NCI-H226 (cell line): ENCODE measurements at regions not wholly inside any gene's neighbourhood (a gene's known extent, or its start where the extent isn't known, plus 50 kb on each side); places are given as distances from the start of the nearest gene placed in this dataset.
A peak's percentile ranks its signal among the peaks of the same experiment; 100 is the strongest.

Source experiments
- DNase-seq: peaks from one replicate; pipeline ENCODE4 v3.0.0-alpha.2; 2015

DNA sequence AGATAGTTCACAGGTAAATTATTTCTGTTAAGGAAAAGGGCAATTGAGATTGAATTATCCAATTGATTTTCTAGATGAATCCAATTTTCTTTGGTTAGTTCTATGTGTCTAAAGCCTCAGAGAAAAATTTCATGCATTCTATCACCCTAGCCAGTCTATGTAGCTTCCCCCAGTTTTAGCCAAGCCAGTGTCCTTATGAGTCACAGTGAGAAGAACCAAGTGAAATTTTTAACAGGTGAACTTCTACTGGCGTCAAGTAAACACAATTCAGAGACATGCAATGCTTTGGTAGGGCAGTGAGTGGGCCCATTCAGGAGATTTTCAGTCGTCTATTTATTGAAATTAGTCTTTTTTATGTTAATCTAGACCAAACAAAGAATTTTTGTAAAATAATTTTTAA is 1077.4 kb upstream of the ARRDC3 start:
- no peak for DNase-seq

DNA sequence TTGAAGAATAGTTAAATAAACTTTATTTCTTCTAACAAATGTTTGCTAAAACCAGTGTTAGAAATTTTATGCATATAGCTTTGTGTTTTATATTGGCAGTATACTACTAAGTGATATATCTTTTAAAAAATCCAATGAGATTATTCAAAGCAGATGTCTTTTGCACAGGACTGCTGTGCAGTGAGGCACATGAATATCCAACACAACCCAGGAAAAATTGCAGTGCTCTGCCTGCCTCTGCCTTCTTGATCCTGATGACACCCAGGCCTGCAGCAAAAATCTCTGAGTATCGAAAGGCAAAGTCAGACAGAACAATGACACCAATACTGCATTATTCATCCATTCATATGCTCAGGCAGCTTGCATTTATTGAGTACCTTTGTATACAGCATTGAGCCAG is 1076.5 kb upstream of the ARRDC3 start:
- no peak for DNase-seq

DNA sequence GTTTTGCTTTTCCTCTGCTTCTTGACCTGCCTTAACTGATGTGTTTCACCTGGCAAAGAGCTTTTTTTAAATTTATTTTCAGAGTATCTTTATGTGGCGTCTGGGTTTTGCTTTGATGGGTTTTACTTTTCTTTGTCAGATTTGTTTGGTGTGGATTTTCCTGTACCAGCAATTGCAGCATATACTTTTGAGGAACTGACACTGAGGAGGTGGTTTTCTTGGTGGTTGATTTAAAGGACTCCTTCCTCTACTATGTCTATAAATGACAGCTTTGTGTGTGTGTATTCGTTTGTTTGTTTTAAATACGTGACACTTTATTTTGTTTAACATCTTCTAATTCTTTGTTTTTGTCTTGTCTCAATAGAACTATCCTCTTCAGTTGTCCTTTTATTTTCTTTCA is 1071.9 kb upstream of the ARRDC3 start:
- no peak for DNase-seq

DNA sequence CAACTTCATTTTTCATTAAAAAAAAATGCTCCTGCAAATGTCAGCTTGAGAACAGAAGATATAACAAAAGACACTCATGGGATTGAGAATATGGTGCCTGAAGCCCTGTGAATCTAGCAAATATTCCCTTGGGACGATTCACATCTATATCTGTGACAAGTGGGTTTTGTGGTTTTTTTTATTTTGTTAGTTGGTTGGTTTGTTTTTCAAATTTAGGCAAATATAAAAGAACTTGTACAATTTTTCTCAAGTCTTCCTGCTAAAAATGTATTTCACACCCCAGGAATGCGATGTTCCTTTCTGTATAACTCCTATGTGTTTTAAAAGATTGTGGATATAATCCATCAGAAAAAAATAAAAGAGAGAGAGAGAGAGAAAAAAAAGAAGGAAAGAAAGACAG is 1061.8 kb upstream of the ARRDC3 start:
- no peak for DNase-seq

DNA sequence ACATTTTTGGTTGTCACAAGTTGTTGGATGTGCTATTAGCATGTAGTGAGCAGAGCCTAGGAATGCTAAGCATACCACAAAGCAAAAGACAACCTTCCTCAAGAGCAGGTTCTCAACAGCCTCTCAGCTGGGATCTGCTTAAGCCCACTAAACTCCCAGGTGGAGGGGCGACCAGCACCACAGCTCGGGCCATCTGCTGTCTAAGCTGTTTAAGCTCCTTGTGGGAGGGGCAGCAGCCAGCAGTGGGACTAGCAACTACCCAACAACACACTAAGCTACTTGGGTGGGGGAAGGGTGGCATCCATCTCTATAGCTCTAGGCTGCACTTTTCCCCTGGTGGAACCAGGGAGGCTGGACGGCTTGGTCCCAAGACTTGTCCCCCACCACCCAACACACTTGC is 1052.7 kb upstream of the ARRDC3 start:
- no peak for DNase-seq

DNA sequence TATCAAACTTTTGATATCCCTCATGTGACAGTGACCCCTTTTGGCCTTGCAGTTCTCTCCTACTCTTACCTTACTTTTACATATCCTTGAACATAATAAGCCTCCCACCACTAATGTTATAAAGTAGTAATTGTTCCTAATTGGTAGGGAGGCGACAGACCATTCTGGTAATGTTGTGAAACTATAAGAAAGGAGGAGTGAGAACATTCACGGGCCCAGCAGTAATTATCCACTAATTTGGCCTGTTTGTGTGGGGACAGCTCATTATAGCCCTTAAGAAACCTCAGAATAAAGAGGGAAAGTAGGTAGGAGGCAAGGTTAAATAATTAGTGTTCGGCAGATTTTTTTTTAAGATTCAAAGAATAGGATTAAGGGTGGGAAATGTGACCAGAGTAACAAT is 1046.5 kb upstream of the ARRDC3 start:
- no peak for DNase-seq

DNA sequence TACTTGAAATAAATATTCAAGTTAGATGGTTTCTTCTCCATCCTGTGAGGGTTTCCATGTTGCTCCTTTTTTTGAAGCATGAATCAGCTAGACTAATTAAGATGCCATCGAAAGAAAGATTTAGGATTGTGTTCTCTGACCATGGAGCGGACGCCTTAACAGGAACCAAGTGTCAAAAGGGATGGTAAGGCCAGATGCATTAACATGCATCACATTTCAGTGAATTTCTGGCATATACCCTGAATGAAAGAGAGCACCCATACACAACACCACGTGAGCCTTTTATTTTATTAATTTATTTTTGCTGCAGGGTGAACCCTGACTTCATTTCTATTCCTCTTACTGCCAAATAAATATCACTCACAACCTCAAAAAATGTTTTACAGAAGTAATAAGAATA is 1045.3 kb upstream of the ARRDC3 start:
- no peak for DNase-seq

DNA sequence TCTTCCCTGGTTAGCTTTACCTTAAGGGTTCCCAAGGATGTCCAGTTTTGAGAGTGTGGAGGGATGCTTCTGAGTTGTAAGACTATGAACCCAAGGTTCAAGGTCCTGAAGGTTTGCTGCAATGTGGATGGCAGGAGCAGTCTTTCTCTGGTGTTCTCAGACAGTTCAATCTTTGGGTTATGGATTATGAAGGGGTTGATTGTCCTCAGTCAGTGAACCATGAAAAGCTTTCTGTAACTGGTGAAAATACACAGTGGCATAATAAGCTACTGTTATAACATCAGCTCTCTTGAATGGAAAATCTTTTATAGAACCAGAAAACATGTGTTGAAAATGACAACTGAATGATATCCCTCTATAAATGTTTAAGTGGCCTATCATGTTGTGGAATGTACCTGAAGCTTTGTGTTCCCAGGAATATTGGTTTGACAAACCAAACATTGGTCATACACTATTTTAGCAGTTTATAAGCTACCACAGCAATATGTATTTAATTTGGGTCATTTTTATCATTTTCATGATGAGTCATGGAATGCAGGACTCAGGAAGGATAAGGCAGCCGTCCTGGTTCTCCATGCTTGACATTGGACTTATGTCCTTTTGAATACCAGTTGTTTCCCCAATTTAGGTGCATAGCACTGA is 1041.8 kb upstream of the ARRDC3 start:
- DNase-seq, result no peak

DNA sequence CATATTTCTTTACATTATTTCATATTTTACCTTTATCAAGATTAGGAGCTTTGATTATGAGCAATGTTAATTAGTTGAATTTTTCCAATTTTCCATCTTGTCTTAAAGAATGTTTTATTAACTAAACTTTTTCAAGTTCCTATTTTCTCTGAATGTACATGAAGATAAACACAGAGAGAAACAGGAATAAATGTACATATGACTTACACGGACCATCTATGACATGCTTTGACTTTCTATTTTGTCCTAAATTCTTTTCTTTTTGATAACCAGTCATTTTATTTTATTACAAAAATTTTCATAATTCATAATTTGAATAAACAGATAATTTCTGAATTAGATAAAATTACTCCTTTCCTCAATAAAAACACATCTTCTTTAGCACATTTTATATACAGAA is 1038.8 kb upstream of the ARRDC3 start:
- DNase-seq, result no peak

DNA sequence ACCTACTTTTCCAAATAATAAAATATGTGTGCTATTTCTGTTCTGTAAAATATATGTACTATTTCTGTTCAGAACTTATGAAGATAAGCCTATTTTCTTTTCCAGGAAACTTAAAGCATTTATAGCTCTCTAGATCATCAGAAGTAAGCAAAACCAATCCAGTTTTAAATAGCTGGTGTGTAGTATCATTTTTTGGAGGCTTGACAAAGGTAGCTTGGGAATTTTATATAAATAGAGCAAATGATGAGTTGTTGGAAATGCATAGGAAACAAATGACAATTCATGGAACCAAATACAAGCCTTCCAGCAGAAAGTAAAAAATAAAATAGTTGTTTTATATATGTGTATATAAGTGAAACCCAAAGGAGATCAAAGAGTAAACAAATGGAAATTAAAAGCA is 1038.1 kb upstream of the ARRDC3 start:
- no peak for DNase-seq

DNA sequence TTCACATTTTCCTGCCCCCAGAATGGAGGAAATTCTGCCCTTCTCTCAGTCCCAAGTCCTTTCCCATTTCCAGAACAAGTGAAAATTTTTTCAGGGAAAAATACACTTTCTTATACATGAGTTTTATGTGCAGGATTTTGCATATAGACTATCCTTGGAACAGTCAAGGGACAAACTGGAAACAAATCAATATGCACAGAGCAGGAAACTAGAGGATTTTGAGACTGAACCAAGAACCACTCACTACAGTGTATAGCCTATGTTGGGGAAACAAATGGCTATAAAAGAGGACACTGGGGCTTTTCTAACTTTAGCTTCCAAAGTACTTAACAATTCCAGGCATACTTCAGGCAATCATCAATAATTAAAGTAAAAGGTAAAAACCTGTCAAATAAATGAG is 1036.1 kb upstream of the ARRDC3 start:
- DNase-seq, result no peak

DNA sequence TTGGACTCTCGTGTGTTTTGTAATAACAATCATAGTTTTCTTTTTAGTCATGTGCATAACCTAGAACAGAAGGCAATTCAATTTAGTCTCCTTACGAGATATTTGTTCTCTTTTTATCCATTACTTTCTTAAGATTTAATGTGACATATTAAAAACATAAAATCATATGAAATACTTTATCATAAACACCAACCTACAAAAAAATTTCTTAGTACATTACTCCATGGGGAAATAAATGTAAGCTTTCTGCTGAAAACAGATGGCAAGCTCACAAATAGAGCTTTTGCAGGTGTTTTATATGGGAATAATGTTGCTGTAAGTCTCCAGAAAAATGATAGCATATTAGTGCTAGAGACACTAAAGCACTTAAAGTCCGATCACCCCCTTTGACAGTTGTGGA is 1035.2 kb upstream of the ARRDC3 start:
- no peak for DNase-seq

DNA sequence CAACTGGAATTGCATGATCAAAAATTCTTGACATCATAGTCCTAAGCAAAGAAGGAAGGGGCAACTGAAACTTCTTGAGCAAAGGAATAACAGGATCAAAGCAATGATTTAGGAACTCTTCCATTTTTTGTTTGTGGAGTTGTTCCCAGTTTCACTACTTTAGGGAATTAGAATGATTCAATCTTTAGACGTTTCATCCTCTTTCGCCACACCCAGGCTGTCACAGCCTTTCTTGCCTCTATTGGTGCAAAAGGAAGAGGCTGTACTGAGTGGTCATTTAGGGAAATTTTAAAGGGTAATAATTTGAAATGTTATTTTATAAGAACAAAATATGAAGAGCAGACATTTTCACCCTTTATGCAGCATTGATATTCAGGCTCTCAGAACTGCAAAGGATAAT is 1026.0 kb upstream of the ARRDC3 start:
- no peak for DNase-seq

DNA sequence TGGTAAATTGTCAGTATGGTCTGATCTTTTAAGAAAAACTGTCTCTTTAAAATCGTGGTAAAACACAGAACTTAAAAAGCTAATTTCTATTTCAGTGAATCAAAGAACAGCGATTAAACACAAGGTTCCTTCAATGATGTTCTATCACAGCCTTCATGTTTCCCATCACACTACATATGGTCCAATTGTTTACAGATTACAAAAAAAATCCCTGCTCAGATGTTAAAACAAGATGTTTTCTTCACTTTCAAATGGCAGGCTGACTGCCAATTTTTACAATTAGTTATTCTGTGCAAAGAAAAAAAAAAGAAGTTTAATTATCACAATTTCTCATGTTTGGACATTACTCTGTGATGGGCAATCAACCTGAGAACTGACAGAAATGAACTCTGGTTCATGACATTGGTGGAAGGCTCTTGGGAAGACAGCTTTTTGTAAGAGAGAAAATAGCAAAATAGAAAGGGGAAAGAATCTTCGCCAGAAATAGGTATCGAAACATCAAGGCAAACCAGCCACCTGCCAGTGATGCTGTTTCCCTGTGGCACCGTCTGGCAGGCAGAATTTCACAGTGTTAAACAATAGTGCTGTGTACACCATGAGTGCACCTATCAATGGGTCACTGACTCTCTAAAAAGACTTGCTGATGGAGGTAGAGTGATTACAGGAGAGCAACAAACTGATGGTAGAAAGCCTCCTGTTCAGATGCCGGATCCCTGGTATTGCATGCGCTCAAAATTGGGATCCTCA is 1020.0 kb upstream of the ARRDC3 start:
- no peak for DNase-seq

DNA sequence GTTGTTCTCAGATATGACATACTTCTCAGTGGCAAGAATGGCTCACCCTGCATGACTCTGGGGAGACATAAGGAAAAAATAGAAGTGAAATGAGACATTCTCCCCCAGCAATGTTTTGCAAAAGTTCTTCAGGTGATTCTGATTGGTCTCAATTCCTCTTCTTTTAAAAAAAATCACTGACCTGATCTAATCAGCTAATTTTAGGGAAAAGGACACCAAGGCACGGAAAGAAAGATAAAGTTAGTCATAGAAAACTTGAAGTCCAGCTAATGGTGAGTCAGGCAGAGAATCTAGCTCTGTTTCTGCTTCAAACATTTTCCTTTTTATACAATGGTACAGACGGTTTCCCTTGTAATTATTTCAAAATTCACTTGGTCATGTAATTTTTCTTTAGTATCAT is 1018.9 kb upstream of the ARRDC3 start:
- peak; percentile 32 for DNase-seq

DNA sequence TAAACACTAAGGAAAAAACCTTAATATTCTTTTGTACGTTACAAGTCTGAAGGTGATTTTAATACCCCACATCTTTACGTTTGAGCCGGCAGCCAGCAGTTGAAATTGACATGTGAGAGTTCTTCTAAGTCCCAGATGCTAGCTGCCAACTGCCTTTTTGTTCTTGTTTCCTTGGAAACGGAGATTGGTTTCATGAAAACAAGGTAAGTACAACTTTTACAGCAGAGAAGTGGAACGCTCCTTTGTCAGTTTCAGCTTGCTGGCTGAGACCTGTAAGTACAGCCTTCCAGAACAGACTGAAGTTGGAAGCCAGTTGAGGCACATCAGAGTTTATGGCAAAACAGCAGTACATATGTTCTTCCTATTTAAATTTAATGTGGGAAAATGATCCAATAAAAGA is 1018.4 kb upstream of the ARRDC3 start:
- DNase-seq, result no peak

DNA sequence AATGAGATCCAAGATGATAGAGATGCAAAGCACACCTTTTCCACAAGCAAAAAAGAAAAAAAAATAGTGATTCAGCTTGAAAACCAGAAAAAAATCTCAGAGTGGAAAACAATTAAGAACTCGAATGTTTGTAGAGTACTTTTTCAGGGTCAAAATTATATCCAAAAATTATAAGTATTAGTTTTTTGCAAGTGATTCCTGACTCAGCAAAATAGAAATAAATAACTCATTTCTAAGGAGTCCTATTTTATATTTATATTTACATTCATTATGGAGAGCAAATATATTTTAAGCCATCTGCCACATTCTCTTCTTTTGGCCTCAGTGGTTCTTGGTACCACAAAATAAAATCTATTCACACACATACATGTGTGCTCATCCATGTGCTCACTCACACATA is 1011.8 kb upstream of the ARRDC3 start:
- no peak for DNase-seq

DNA sequence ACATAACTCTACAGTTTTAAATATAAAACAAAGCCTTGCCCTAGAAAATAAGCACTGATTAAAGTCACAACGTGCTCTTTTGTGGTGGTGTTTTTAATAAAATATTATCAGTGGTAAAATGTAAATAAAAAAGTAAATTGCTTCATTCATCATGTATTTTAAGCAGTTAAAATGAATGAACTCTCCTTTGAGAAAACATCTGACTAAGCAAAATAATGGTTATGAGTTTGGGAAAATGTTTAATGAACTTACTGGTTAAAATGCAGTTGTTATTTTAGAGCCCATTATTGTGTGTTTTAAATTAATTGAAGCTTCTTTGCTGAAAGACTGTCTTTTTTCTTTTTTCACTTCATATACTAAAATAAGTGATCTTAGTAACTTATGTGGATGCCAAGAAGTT is 1007.5 kb upstream of the ARRDC3 start:
- no peak for DNase-seq

DNA sequence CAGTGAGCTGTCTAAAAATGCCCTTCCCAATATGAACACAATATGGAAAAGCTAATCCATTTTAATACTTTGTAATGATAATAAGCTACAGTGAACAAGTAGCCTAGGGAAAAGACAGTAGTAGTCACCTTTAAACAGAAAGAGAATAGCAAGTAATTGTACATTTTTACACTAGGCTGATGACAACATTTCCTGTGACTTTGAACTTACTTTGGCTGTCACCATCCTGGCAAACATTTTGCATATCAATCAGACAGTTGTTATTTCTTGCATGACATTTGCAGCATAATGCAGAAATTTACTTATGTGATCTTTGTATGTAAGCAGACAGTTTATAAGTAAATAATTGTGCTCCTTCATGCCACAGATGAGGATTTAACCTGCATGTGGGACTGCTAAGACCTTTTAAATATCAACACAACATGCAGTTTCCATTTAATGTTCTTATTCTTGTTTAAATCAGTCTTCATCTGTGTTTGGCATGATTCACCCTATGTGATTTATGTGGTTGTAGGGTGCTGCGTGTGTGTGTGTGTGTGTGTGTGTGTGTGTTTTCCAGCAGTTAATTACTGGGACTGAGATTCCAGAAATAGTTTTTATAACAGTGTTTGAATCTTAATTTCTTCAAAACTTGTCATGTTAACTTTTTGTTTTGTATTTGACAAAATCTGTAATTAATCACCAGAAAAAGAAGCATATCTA is 997.1 kb upstream of the ARRDC3 start:
- DNase-seq, result no peak

DNA sequence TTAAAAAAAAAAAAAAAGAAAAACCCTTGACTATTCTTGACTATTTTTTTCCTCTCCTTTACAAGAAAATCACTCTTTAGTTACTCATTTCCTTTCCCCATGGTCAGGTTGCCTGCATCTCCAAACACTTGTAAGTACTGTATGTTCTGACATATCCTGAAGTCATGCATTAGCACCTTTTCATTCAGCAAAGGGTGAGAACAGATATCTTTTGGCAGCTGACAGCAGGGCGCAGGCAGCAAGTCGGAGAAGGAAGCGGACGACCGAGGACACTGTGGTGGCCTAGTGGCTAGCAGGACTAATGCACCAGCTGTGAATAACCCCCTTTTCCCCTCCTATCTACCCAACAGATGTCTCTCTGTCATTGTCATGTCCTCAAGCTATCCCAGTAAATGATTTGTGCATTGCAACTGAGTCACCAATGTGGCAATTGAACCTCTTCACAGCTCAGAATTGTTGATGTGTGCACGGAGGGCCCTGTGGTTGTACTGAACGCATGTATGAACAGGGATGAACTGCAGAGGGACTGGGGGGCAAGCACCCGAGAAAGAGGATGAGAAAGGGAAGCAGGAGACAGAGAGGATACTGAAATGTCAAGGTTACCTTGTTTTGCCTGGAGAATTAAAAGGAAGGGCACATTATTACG is 996.0 kb upstream of the ARRDC3 start:
- DNase-seq, result peak; percentile 35

DNA sequence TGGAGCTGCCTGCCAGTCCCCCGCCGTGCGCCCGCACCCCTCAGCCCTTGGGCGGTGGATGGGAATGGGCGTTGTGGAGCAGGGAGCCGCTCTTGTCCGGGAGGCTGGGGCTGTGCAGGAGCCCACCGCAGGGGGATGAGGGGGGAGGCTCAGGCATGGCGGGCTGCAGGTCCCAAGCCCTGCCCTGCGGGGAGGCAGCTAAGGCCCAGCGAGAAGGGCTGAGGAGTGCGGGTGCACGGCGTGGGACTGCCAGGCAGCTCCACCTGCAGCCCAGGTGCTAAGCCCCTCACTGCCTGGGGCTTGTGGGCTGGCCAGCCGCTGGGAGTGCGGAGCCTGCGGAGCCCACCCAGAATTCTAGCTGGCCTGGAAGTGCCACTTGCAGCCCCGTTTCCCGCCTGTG is 991.7 kb upstream of the ARRDC3 start:
- no peak for DNase-seq

DNA sequence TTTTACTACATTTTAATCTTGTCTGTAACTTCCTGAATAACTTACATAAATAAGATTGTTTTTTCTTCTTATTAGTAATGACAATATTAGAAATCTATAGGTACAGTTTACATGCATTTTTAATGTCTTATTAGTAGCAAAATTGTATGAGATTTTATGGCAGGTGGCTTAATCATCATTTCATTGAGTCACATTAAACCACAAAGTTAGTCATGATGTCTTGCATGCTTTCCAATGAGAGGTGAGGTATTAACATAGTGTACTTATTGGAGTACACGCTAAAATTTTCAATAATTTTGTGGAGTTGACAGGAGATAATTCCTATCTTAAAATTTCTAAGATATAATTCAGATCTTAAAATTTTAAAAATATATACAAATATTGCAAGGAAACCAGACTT is 989.6 kb upstream of the ARRDC3 start:
- peak; percentile 31 for DNase-seq

DNA sequence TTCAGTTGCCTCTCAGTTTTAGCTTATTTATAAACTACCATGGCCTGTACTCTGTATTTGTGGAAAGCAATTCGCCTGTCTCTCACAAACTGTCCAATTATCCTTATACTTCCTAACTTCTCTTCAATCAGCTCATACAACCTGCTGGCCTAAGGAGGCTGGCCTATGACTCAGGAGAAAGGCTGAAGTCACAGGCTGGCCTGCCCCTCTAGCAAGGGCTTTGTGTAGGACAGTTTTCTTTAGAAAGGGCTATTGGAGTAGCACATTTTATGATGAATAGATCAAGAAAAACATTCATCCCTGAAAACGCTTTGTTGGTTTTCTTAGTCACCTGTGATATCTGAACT is 988.7 kb upstream of the ARRDC3 start:
- no peak for DNase-seq
